Tibial artery (tissue), 4 donors: ENCODE measurements at regions not wholly inside any gene's neighbourhood (a gene's known extent, or its start where the extent isn't known, plus 50 kb on each side); places are given as distances from the start of the nearest gene placed in this dataset.

ENCODE experiments used
- DNase-seq, 2 donors: peaks; one replicate each; pipeline ENCODE4 v3.0.0-alpha.2; 2019
- H3K27ac ChIP-seq, 2 donors: fragments of 200-600 bp; sonication (generic) in 1 of 2; 1 replicate in 1 of 2; 2 replicates in 1 of 2; pipeline ENCODE4 v1.5.1; 2018 to 2019; ENCODE audit warnings: mild to moderate bottlenecking in 1 of 2
- H3K27me3 ChIP-seq, 2 donors: fragments of 200-600 bp; sonication (generic) in 1 of 2; one replicate each; pipeline versions ENCODE4 v1.5.1 to v1.6.0; 2016 to 2019
- H3K36me3 ChIP-seq, 3 donors: fragments of 200-600 bp; sonication (generic) in 2 of 3; one replicate each; pipeline ENCODE4 v1.5.1; 2016 to 2019; ENCODE audit warnings: mild to moderate bottlenecking in 2 of 3
- H3K4me1 ChIP-seq, 4 donors: fragments of 200-600 bp; sonication (generic) in 2 of 4; 1 replicate in 3 of 4; 2 replicates in 1 of 4; pipeline ENCODE4 v1.5.1; 2016 to 2019
- H3K4me3 ChIP-seq, 2 donors: fragments of 200-600 bp; sonication (generic) in 1 of 2; 1 replicate in 1 of 2; 2 replicates in 1 of 2; pipeline ENCODE4 v1.5.1; 2018 to 2019; ENCODE audit warnings: mild to moderate bottlenecking in 2 of 2
- H3K9me3 ChIP-seq, 3 donors: fragments of 200-600 bp; sonication (generic) in 1 of 3; one replicate each; pipeline ENCODE4 v1.5.1; 2016 to 2019
- CTCF ChIP-seq, 2 experiments: fragments of 200-600 bp in 1 of 2; fragments of 450-650 bp in 1 of 2; IDR thresholded peaks; one replicate each; pipeline ENCODE4 v1.5.1; 2017 to 2019; ENCODE audit warnings: antibody characterized with exemption in 2 of 2, mild to moderate bottlenecking in 1 of 2, moderate library complexity in 1 of 2
- intact Hi-C: fragments of 100-400 bp; cut with DNase I; formaldehyde crosslinking; loops from one replicate; pipeline ENCODE4 v1.15.0; 2023; ENCODE audit warnings: low total_unique reads

DNA sequence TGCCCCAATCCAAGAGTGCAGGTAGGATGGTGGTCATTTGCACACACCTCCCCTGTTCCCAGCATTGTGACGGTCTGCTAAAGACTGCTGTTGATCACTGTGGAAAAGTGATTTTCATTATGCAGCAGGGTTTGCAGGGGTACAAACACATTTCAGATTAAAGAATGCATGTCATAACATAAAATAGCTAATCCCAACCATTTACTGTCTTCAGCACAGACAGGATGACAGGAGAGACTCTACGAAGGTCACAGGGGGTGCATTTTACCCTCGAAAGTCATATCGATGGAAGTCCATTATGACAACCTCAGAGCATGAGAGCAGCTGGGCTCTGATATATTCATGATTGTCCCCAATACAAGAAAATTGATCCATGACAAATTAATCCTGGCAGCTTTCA lies 302.6 kb downstream of the AJAP1 start:
- Histone ChIP-seq H3K27ac (no peak overlapping the region), H3K27me3 (no peaks in the 10 kb centered on the region), H3K36me3 (no peaks in the 10 kb centered on the region), H3K9me3 (peaks cover 0 to 20% (median 13%) of the 10 kb centered on the region in 3 donors), H3K4me3 (no peak overlapping the region), H3K4me1 (peaks cover 0 to 8% (median 0%) of the 10 kb centered on the region in 4 donors)
- intact Hi-C loops: no loop called here
- DNase-seq: no peak
- no peak for TF ChIP-seq CTCF (IDR thresholded peaks at IDR 0.05)

DNA sequence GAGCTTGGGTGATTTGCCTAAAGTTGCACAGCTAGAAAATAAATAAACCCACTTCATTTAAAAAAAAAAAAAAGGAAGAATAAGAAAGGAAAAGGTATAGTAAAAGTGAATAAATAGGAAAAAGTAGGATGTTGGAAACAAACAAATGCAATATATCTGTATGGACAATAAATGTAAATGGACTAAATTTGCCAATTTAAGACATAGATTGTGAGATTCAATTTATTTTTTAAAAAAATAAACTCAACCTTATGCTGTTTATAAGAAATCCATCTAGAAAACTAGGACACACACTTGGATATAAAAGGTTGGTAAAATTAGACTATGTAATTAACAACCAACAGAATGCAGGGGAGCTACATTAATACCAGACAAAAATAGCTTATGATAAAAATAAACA lies 300.0 kb downstream of the AJAP1 start:
- no peak for DNase-seq
- intact Hi-C loops: no loop called here
- Histone ChIP-seq H3K27me3 (no peaks in the 10 kb centered on the region), H3K4me1 (no peaks in the 10 kb centered on the region), H3K27ac (no peak overlapping the region), H3K9me3 (peaks cover 0 to 20% (median 13%) of the 10 kb centered on the region in 3 donors), H3K36me3 (no peaks in the 10 kb centered on the region), H3K4me3 (no peak overlapping the region)
- TF ChIP-seq CTCF (IDR thresholded peaks at IDR 0.05): no peak

GRCh38 chr1:4951601-4952000 lies 297.2 kb downstream of the AJAP1 start:
- intact Hi-C loops: no loop called here
- TF ChIP-seq CTCF (IDR thresholded peaks at IDR 0.05): no peak
- H3K27ac ChIP-seq: no peak overlapping the region

GRCh38 chr1:4946343-4946742 lies 291.9 kb downstream of the AJAP1 start:
- Histone ChIP-seq H3K27me3 (no peaks in the 10 kb centered on the region), H3K4me3 (no peak overlapping the region), H3K27ac (no peak overlapping the region), H3K36me3 (no peaks in the 10 kb centered on the region), H3K4me1 (peaks cover 0 to 59% (median 21%) of the 10 kb centered on the region in 4 donors), H3K9me3 (no peaks in the 10 kb centered on the region)
- TF ChIP-seq CTCF (IDR thresholded peaks at IDR 0.05): no peak
- intact Hi-C loops: no loop called here
- DNase-seq: no peak

More at GRCh38 chr1:4951601-4952000, 297.2 kb downstream of the AJAP1 start:
- H3K9me3 ChIP-seq: peaks cover 0 to 20% (median 13%) of the 10 kb centered on the region in 3 donors
- H3K4me3 ChIP-seq: no peak overlapping the region
- DNase-seq: peak in 1 of 2 donors; percentile 1
- no peaks in the 10 kb centered on the region for H3K36me3 ChIP-seq
- H3K27me3 ChIP-seq: no peaks in the 10 kb centered on the region
- H3K4me1 ChIP-seq: peaks cover 0 to 14% (median 0%) of the 10 kb centered on the region in 4 donors

DNA sequence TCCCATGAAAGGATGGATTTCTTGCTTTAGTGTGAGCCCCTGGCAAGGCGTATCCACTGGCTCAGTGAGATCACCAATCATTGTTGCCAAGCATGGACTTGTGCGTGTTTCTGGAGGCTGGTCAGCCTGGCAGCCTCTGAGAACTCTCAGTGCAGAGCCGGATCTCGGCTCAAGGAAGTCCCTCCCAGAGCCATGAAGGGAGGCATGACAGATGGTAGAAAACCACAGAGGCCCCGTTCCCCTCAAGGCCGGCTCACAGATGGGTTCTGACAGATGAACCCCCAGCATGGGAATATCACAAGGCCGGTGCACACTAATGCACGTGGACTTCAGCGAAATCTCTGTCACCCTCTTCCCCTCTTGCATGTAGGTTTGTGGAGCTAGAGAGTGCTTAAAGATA lies 290.5 kb downstream of the AJAP1 start:
- no peak overlapping the region for H3K4me3 ChIP-seq
- H3K27ac ChIP-seq: peak overlapping the region; percentile 1 to 52
- peaks cover 0 to 59% (median 21%) of the 10 kb centered on the region in 4 donors for H3K4me1 ChIP-seq
- no peaks in the 10 kb centered on the region for H3K9me3 ChIP-seq
- TF ChIP-seq CTCF (IDR thresholded peaks at IDR 0.05): no peak
- intact Hi-C loops: no loop called here
- no peak for DNase-seq
- no peaks in the 10 kb centered on the region for H3K27me3 ChIP-seq
- H3K36me3 ChIP-seq: no peaks in the 10 kb centered on the region

DNA sequence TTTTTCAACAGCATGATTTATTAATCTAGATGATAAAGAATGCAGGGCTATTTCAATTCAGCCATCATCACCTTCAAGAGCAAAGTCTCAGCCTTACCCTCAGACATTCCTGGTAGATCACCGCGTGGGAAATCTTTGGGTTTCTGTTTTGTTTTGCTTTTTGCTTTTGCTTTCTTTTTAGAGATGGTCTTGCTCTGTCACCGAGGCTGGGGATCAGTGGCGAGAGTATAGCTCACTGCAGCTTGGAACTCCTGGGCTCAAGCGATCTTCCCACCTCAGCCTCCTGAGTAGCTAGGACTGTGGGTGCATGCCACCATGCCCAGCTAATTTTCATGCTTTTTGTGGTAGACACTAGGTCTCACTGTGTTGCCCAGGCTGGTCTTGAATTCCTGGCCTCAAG lies 289.7 kb downstream of the AJAP1 start:
- DNase-seq: no peak
- Histone ChIP-seq H3K27ac (peak overlapping the region; percentile 14 to 52), H3K27me3 (no peaks in the 10 kb centered on the region), H3K4me1 (peaks cover 0 to 59% (median 21%) of the 10 kb centered on the region in 4 donors), H3K9me3 (no peaks in the 10 kb centered on the region), H3K4me3 (no peak overlapping the region), H3K36me3 (no peaks in the 10 kb centered on the region)
- intact Hi-C loops: no loop called here
- no peak for TF ChIP-seq CTCF (IDR thresholded peaks at IDR 0.05)
